NCI-H748 treated with DMSO at 0.1 percent for 48 hours (cell line): ENCODE measurements at regions not wholly inside any gene's neighbourhood (a gene's known extent, or its start where the extent isn't known, plus 50 kb on each side); places are given as distances from the start of the nearest gene placed in this dataset.

Experiments used
- DNase-seq: peaks from one replicate; lab custom pipeline; 2025; lab: John Stamatoyannopoulos, UW

GRCh38 chr1:208587110-208587509, 342.9 kb upstream of the PLXNA2 start:
- DNase-seq = no peak

GRCh38 chr1:208593306-208594006, 349.3 kb upstream of the PLXNA2 start:
- DNase-seq = no peak

- no peak for DNase-seq
Observed at GRCh38 chr1:208595236-208595635, 351.1 kb upstream of the PLXNA2 start.

GRCh38 chr1:208595745-208596144, 351.6 kb upstream of the PLXNA2 start:
- DNase-seq = no peak

- DNase-seq = no peak
Observed at GRCh38 chr1:208597571-208597970, 353.4 kb upstream of the PLXNA2 start.

- DNase-seq = no peak
Observed at GRCh38 chr1:208598021-208598420, 353.8 kb upstream of the PLXNA2 start.

GRCh38 chr1:208599063-208599462, 354.9 kb upstream of the PLXNA2 start:
- no peak for DNase-seq

- no peak for DNase-seq
Observed at GRCh38 chr1:208600456-208601190, 356.4 kb upstream of the PLXNA2 start.

- no peak for DNase-seq
Observed at GRCh38 chr1:208601561-208601960, 357.4 kb upstream of the PLXNA2 start.

- no peak for DNase-seq
Observed at GRCh38 chr1:208603721-208604120, 359.5 kb upstream of the PLXNA2 start.

GRCh38 chr1:208604295-208604694, 360.1 kb upstream of the PLXNA2 start:
- no peak for DNase-seq

GRCh38 chr1:208606959-208607358, 362.8 kb upstream of the PLXNA2 start:
- DNase-seq = no peak

GRCh38 chr1:208607616-208608015, 363.4 kb upstream of the PLXNA2 start:
- no peak for DNase-seq

GRCh38 chr1:208614610-208615009, 370.4 kb upstream of the PLXNA2 start:
- no peak for DNase-seq

GRCh38 chr1:208615371-208615770, 371.2 kb upstream of the PLXNA2 start:
- no peak for DNase-seq

GRCh38 chr1:208616776-208617175, 372.6 kb upstream of the PLXNA2 start:
- no peak for DNase-seq

GRCh38 chr1:208628022-208628914, 384.1 kb upstream of the PLXNA2 start:
- peak; percentile 20 for DNase-seq

- DNase-seq = no peak
Observed at GRCh38 chr1:208631092-208631491, 386.9 kb upstream of the PLXNA2 start.

- DNase-seq = no peak
Observed at GRCh38 chr1:208631506-208631905, 387.3 kb upstream of the PLXNA2 start.

GRCh38 chr1:208634346-208635140, 390.4 kb upstream of the PLXNA2 start:
- no peak for DNase-seq

GRCh38 chr1:208637181-208637580, 393.0 kb upstream of the PLXNA2 start:
- no peak for DNase-seq

- DNase-seq = no peak
Observed at GRCh38 chr1:208639382-208639781, 395.2 kb upstream of the PLXNA2 start.
